Dendritic cell treated with granulocyte-macrophage colony-stimulating factor and Interleukin-4, amounts not matched to agents 40 ng/mL and 50 ng/mL, for 4 days (primary cell): ENCODE measurements at regions not wholly inside any gene's neighbourhood (a gene's known extent, or its start where the extent isn't known, plus 50 kb on each side); places are given as distances from the start of the nearest gene placed in this dataset.

Experiments
- H3K27ac Mint-ChIP-seq: one replicate; pipeline ENCODE4 v1.8.0; 2022; ENCODE audit warnings: mild to moderate bottlenecking, mixed read lengths
- H3K27me3 Mint-ChIP-seq: one replicate; pipeline ENCODE4 v1.8.0; 2022; ENCODE audit warnings: mild to moderate bottlenecking, mixed read lengths
- H3K36me3 Mint-ChIP-seq: one replicate; pipeline ENCODE4 v1.8.0; 2022; ENCODE audit warnings: low read depth, mixed read lengths
- H3K4me1 Mint-ChIP-seq: one replicate; pipeline ENCODE4 v1.8.0; 2022; ENCODE audit warnings: low read depth, mixed read lengths
- H3K4me3 Mint-ChIP-seq: one replicate; pipeline ENCODE4 v1.8.0; 2022; ENCODE audit warnings: mild to moderate bottlenecking, moderate library complexity, mixed read lengths
- H3K9me3 Mint-ChIP-seq: one replicate; pipeline ENCODE4 v1.8.0; 2022; ENCODE audit warnings: mixed read lengths
- intact Hi-C: fragments of 100-400 bp; cut with micrococcal nuclease; formaldehyde crosslinking; loops from one replicate; pipeline ENCODE4 v1.15.0; 2022

DNA sequence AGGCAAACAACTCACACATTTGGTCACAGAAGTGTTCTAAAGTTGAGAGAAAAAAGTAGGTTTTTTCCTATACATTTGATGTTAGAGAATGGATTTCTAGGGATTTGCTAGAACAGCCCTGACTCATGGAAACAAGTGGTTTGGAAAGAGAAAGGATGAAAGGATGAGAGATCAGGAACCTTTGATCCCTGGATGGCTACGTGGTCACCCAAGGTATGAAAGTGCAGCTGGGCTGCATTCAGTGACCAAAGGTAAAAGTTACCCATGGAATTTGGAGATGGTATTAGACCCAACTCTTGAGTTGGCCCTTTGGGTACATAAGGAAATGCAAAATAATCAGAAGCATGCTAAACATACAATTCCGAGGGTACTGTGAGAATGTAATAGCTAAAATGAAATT is 61.3 kb upstream of the SPIN1 start:
- H3K4me3 Mint-ChIP-seq = no peak overlapping the region
- intact Hi-C loops = no loop called here
- no peaks in the 10 kb centered on the region for H3K36me3 Mint-ChIP-seq
- H3K27me3 Mint-ChIP-seq = no peaks in the 10 kb centered on the region
- peaks cover 28% of the 10 kb centered on the region for H3K4me1 Mint-ChIP-seq
- no peaks in the 10 kb centered on the region for H3K9me3 Mint-ChIP-seq
- no peak overlapping the region for H3K27ac Mint-ChIP-seq

DNA sequence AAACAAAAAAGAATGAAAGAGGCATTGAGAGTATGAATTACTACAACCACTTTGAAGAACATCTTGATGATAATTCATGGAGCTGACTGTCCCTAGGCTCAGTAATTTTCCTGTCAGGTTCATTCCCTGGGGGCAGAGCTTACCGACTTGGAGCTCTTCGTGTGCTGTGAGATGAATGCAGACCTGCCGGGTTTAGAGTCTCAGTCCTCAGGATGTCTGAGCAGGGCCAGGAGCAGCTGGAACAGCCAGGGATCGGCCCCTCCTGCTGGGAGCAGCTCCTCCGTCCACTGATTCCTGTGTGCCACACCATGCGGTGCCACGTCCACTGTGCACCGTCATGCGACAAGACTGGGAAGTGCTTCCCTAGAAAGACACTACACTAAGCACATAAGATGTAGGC is 62.2 kb upstream of the SPIN1 start:
- intact Hi-C loops = no loop called here
- H3K27ac Mint-ChIP-seq = no peak overlapping the region
- H3K27me3 Mint-ChIP-seq = no peaks in the 10 kb centered on the region
- H3K4me1 Mint-ChIP-seq = peaks cover 28% of the 10 kb centered on the region
- no peak overlapping the region for H3K4me3 Mint-ChIP-seq
- H3K36me3 Mint-ChIP-seq = no peaks in the 10 kb centered on the region
- no peaks in the 10 kb centered on the region for H3K9me3 Mint-ChIP-seq

DNA sequence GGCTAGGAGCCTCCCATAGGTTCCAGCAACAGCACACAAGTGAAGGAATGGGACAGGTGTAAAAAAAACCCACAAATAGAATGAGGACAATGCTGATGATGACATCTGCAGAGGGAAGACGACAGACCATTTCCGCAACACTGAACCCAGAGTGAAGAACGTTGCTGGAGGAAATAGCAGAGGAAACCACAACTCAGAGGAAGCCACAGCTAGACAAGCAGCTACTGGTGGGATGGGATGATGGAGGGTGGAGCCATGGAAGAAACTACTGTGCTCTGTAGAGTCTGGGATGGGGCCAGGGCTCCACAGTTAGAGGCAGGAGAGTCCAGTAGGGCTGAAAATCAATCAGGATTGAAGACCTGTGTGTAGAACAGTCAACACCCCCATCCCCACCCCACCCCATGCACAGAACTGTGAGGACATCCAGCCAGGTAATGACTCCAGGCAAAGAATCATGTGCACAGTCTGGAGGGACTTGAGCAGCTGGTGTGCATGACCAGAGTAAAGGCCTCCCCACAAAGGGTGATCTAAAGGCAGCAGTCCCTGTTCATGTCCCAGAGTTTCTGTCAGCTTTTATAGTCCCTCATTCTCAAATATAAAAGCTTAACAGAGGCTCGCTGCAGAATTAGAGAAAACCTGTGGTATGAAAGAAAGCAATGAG is 65.2 kb upstream of the SPIN1 start:
- Mint-ChIP-seq H3K4me3 (no peak overlapping the region), H3K4me1 (peaks cover 36% of the 10 kb centered on the region)
- intact Hi-C loops = no loop called here

GRCh38 chr9:88321764-88322163 is 66.5 kb upstream of the SPIN1 start:
- no peak overlapping the region for H3K27ac Mint-ChIP-seq
- intact Hi-C loops = no loop called here
- H3K4me3 Mint-ChIP-seq = no peak overlapping the region
- H3K4me1 Mint-ChIP-seq = peaks cover 36% of the 10 kb centered on the region
- H3K36me3 Mint-ChIP-seq = no peaks in the 10 kb centered on the region
- no peaks in the 10 kb centered on the region for H3K9me3 Mint-ChIP-seq
- no peaks in the 10 kb centered on the region for H3K27me3 Mint-ChIP-seq

More for the DNA sequence above, 65.2 kb upstream of the SPIN1 start:
- no peaks in the 10 kb centered on the region for H3K9me3 Mint-ChIP-seq
- no peaks in the 10 kb centered on the region for H3K27me3 Mint-ChIP-seq
- no peak overlapping the region for H3K27ac Mint-ChIP-seq
- H3K36me3 Mint-ChIP-seq = no peaks in the 10 kb centered on the region

DNA sequence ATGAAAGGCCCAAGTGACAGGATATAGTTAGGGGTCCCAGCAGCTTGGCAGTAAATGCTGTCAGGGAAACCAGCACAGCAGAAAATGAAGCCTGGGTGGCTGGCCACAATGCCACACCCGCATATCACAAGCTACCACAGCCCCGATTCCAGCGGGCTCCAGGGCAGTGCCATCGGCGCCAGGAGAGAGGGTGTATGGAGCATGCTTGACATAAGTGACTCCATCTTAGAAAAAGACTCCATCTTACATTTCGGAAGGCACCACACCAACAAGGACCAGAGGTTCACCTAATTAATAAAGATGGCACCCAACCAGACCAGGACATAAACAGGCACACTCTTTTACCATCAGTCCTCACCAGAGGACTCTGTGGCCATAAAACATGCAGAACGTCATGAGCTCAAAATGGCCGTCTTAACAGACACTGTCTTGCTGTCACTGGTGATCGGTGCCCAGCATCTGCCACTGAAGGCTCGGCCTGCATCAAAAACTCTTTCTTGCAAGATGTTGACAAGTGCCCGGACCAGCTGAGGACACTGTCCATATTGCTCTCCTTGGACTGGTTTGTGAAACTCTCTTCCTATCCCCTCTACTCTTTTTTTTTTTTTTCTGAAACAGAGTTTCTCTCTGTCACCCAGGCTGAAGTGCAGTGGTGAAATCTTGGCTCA is 67.4 kb upstream of the SPIN1 start:
- no peak overlapping the region for H3K27ac Mint-ChIP-seq
- intact Hi-C loops = no loop called here
- H3K36me3 Mint-ChIP-seq = no peaks in the 10 kb centered on the region

DNA sequence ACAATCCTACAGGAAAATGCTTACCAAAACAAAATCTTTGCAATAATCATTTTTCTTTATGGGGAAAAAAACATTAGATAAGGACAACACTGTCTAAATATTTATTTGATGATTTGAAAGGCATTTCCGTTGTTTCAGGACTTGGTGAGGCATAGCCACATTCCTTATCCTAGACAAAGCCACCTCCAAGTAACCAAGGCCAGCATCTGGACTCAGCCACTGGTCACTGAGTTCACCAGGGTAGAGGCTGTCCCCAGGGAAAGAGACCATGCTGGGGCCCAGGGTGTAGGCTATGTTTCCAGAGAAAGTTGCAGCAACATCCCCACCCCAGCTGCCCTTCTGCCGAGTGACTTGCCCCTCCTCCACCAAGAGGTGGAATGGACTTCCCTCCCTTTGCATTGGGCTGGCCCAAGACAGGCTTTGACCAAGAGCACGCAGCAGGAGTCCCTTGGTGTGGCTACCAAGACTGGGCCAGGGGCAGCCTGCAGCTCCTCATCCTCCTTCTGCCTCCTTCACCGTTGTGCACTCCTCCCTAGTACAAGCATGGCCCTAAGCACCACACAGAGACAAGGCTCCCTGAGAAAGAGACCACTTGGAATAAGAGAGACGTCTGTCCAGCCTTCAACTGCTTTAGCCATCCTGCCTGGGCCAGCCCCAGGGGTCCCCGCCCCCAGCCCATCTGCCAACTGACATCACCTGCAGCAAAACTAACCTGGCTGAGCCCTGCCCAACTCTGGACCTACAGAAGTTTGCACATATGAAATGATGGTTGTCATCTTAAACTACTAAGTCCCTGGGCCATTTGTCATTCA is 68.1 kb upstream of the SPIN1 start:
- Mint-ChIP-seq H3K27ac (no peak overlapping the region), H3K36me3 (no peaks in the 10 kb centered on the region), H3K4me3 (no peak overlapping the region), H3K27me3 (no peaks in the 10 kb centered on the region), H3K9me3 (no peaks in the 10 kb centered on the region), H3K4me1 (peaks cover 40% of the 10 kb centered on the region)
- intact Hi-C loops = no loop called here

More for the DNA sequence above, 67.4 kb upstream of the SPIN1 start:
- Mint-ChIP-seq H3K4me1 (peaks cover 40% of the 10 kb centered on the region), H3K27me3 (no peaks in the 10 kb centered on the region), H3K9me3 (no peaks in the 10 kb centered on the region), H3K4me3 (no peak overlapping the region)

GRCh38 chr9:88313364-88314220 is 74.7 kb upstream of the SPIN1 start:
- peaks cover 14% of the 10 kb centered on the region for H3K4me1 Mint-ChIP-seq
- no peaks in the 10 kb centered on the region for H3K36me3 Mint-ChIP-seq
- no peaks in the 10 kb centered on the region for H3K9me3 Mint-ChIP-seq
- intact Hi-C loops = no loop called here
- no peaks in the 10 kb centered on the region for H3K27me3 Mint-ChIP-seq
- H3K27ac Mint-ChIP-seq = no peak overlapping the region
- no peak overlapping the region for H3K4me3 Mint-ChIP-seq

DNA sequence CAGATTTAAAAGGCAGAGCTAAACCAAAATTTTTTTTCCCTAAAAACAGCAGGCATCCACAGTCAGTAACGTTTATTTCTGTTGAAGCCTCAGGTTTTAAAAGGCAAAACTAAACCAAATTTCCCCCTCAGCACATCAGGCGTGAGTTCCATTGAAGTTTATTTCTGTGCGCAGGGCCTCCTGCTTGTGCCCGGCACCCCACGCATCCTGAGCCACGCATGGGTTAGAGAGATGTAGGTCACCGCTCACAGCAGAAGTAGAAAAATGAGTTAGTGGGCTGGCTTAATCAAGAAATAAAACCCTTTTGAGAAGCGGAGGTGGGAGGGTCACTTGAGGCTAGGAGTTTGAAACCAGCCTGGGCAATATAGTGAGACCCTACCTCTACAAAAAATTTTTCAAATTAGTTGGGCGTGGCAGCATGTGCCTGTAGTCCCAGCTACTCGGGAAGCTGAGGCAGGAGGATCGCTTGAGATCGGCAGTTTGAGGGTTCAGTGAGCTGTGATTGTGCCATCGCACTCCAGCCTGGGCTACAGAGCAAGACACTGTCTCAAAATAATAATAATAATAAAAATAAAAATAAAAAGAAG is 75.6 kb upstream of the SPIN1 start:
- Mint-ChIP-seq H3K27me3 (no peaks in the 10 kb centered on the region), H3K36me3 (no peaks in the 10 kb centered on the region), H3K4me1 (peaks cover 14% of the 10 kb centered on the region), H3K9me3 (no peaks in the 10 kb centered on the region), H3K27ac (no peak overlapping the region), H3K4me3 (no peak overlapping the region)
- intact Hi-C loops = no loop called here

DNA sequence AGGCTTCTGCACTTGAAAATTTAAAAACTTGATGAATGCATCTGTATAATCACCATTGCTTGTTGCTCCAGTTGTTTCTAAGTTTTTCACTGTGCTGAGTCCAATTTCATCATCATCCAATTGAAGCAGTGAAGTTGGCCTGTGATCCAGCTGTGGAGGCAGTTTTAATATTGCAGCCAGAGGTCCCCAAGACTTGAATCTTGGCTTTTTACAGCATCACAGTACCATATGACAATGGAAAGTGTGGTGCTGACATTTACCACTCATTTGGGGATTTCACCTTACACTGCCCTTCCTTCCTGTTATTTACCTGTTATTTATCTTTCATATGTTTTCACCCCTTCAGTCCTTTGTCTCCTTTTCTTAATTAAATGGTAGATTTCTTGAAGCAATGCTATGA is 76.2 kb upstream of the SPIN1 start:
- Mint-ChIP-seq H3K36me3 (no peaks in the 10 kb centered on the region), H3K4me3 (no peak overlapping the region), H3K9me3 (no peaks in the 10 kb centered on the region), H3K27me3 (no peaks in the 10 kb centered on the region), H3K27ac (no peak overlapping the region), H3K4me1 (peaks cover 14% of the 10 kb centered on the region)
- intact Hi-C loops = no loop called here

DNA sequence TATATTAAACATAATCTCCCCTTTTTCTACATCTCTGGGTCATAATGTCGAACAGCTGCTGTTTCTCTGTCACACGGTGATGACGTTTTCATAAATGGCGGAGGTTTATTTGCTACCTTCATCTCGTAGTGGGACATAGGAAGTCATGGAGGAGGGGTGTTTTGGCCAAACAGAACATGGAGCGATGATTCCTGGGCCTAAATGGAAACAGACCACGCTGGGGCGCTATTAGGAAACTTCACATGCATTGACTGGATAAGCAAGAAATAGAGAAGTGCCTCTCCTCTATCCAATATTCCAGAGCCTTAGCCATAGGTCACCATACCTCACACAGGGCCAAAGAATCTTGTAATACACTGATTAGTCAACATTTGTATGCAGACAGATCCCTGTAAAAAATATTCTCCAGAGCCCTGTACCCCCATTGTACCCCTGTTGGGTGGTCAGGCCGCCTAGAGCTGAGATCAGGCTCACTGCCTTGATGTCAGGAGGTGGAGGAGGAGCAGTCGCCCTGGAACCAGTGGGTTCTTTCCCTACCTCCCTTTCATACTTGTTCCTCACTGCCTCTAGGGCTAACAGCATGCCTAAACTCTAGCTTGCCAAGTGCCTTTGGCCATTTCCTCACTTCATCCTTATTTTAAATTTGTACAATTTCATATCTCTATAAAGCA is 77.8 kb upstream of the SPIN1 start:
- H3K4me1 Mint-ChIP-seq = peaks cover 9% of the 10 kb centered on the region
- H3K4me3 Mint-ChIP-seq = no peak overlapping the region
- no peaks in the 10 kb centered on the region for H3K9me3 Mint-ChIP-seq
- intact Hi-C loops = no loop called here
- no peaks in the 10 kb centered on the region for H3K27me3 Mint-ChIP-seq
- no peaks in the 10 kb centered on the region for H3K36me3 Mint-ChIP-seq
- H3K27ac Mint-ChIP-seq = no peak overlapping the region

GRCh38 chr9:88308831-88309560 is 79.2 kb upstream of the SPIN1 start:
- Mint-ChIP-seq H3K36me3 (no peaks in the 10 kb centered on the region), H3K4me3 (no peak overlapping the region), H3K27me3 (no peaks in the 10 kb centered on the region), H3K27ac (no peak overlapping the region), H3K9me3 (no peaks in the 10 kb centered on the region), H3K4me1 (peaks cover 9% of the 10 kb centered on the region)
- intact Hi-C loops = loop anchor here (2.0 kb wide), 1 partner anchor 270 kb away; no protein-coding TSS in a partner anchor

GRCh38 chr9:88307136-88307535 is 81.1 kb upstream of the SPIN1 start:
- H3K36me3 Mint-ChIP-seq = no peaks in the 10 kb centered on the region
- H3K27me3 Mint-ChIP-seq = no peaks in the 10 kb centered on the region
- intact Hi-C loops = no loop called here
- no peak overlapping the region for H3K4me3 Mint-ChIP-seq
- H3K9me3 Mint-ChIP-seq = no peaks in the 10 kb centered on the region
- H3K4me1 Mint-ChIP-seq = peaks cover 9% of the 10 kb centered on the region
- H3K27ac Mint-ChIP-seq = no peak overlapping the region
